H9 (cell line): ENCODE measurements at regions not wholly inside any gene's neighbourhood (a gene's known extent, or its start where the extent isn't known, plus 50 kb on each side); places are given as distances from the start of the nearest gene placed in this dataset.

Experiments
- DNase-seq: peaks from one replicate; pipeline ENCODE4 v3.0.0-alpha.2; 2017
- H2AFZ ChIP-seq: one replicate; pipeline ENCODE4 v1.6.1; 2013; ENCODE audit warnings: mild to moderate bottlenecking, low read length, control low read depth, moderate library complexity
- H2AK5ac ChIP-seq: 2 replicates; pipeline ENCODE4 v1.6.1; 2013; ENCODE audit warnings: low read length, control low read depth, mixed read lengths; ENCODE audit not compliant: insufficient read length
- H2BK120ac ChIP-seq: one replicate; pipeline ENCODE4 v1.6.1; 2013; ENCODE audit warnings: low read depth, mild to moderate bottlenecking, low read length, control low read depth, inconsistent platforms; ENCODE audit not compliant: poor library complexity, severe bottlenecking
- H2BK12ac ChIP-seq: 2 replicates; pipeline ENCODE4 v1.6.1; 2013; ENCODE audit warnings: low read length, control low read depth, mixed read lengths, low read depth; ENCODE audit not compliant: insufficient read length
- H2BK15ac ChIP-seq: 2 replicates; pipeline ENCODE4 v1.6.1; 2013; ENCODE audit warnings: low read depth, low read length, control low read depth
- H2BK20ac ChIP-seq: one replicate; pipeline ENCODE4 v1.6.1; 2013; ENCODE audit warnings: low read depth, mild to moderate bottlenecking, low read length, control low read depth, inconsistent platforms; ENCODE audit not compliant: poor library complexity, severe bottlenecking
- H2BK5ac ChIP-seq: 2 replicates; pipeline ENCODE4 v1.6.1; 2013; ENCODE audit warnings: low read length, control low read depth, mixed read lengths; ENCODE audit not compliant: insufficient read length
- H3K14ac ChIP-seq: 2 replicates; pipeline ENCODE4 v1.6.1; 2013; ENCODE audit warnings: low read length, control low read depth; ENCODE audit not compliant: insufficient read depth
- H3K18ac ChIP-seq: 2 replicates; pipeline ENCODE4 v1.6.1; 2013; ENCODE audit warnings: low read depth, mild to moderate bottlenecking, mixed read lengths, low read length, control low read depth; ENCODE audit not compliant: insufficient read length
- H3K23ac ChIP-seq: 2 replicates; pipeline ENCODE4 v1.6.1; 2013; ENCODE audit warnings: low read length, control low read depth, mixed read lengths, low read depth; ENCODE audit not compliant: insufficient read length
- H3K23me2 ChIP-seq: 2 replicates; pipeline ENCODE4 v1.6.1; 2013; ENCODE audit warnings: low read depth, mild to moderate bottlenecking, mixed read lengths, low read length, control low read depth; ENCODE audit not compliant: insufficient read length, poor library complexity, severe bottlenecking
- H3K27ac ChIP-seq: 2 replicates; pipeline ENCODE4 v1.5.1; 2013; ENCODE audit warnings: low read length, control low read depth, mixed read lengths, low read depth; ENCODE audit not compliant: insufficient read length
- H3K27me3 ChIP-seq: 2 replicates; pipeline ENCODE4 v1.6.1; 2013; ENCODE audit warnings: low read length, control low read depth, inconsistent platforms; ENCODE audit not compliant: insufficient read depth
- H3K4ac ChIP-seq: 2 replicates; pipeline ENCODE4 v1.6.1; 2013; ENCODE audit warnings: low read depth, mild to moderate bottlenecking, control low read depth, inconsistent platforms, low read length, moderate library complexity
- H3K4me1 ChIP-seq: 2 replicates; pipeline ENCODE4 v1.6.1; 2013; ENCODE audit warnings: low read length, control low read depth, inconsistent platforms; ENCODE audit not compliant: insufficient read depth
- H3K4me2 ChIP-seq: 2 replicates; pipeline ENCODE4 v1.6.1; 2013; ENCODE audit warnings: low read length, control low read depth, mixed read lengths; ENCODE audit not compliant: insufficient read length, insufficient read depth
- H3K56ac ChIP-seq: 2 replicates; pipeline ENCODE4 v1.6.1; 2013; ENCODE audit warnings: low read depth, mild to moderate bottlenecking, mixed read lengths, low read length, control low read depth; ENCODE audit not compliant: insufficient read length
- H3K79me1 ChIP-seq: 2 replicates; pipeline ENCODE4 v1.6.1; 2013; ENCODE audit warnings: low read depth, mild to moderate bottlenecking, moderate library complexity, low read length, control low read depth, inconsistent platforms; ENCODE audit not compliant: insufficient read depth, poor library complexity, severe bottlenecking
- H3K79me2 ChIP-seq: 2 replicates; pipeline ENCODE4 v1.6.1; 2013; ENCODE audit warnings: low read length, control low read depth, inconsistent platforms; ENCODE audit not compliant: insufficient read depth
- H3K9ac ChIP-seq: 2 replicates; pipeline ENCODE4 v1.6.1; 2013; ENCODE audit warnings: low read length, control low read depth, mixed read lengths; ENCODE audit not compliant: insufficient read length; ENCODE audit errors: extremely low read depth
- H3K9me3 ChIP-seq: one replicate; pipeline ENCODE4 v1.6.1; 2013; ENCODE audit warnings: low read depth, low read length, inconsistent platforms; ENCODE audit not compliant: control insufficient read depth
- H3T11ph ChIP-seq: one replicate; pipeline ENCODE4 v1.6.1; 2013; ENCODE audit warnings: mild to moderate bottlenecking, low read length, control low read depth, inconsistent platforms
- H4K20me1 ChIP-seq: one replicate; pipeline ENCODE4 v1.6.1; 2013; ENCODE audit not compliant: control insufficient read depth, insufficient read length, insufficient read depth
- H4K5ac ChIP-seq: 2 replicates; pipeline ENCODE4 v1.6.1; 2013; ENCODE audit warnings: low read depth, mild to moderate bottlenecking, mixed read lengths, low read length, control low read depth; ENCODE audit not compliant: insufficient read length
- H4K8ac ChIP-seq: replicated peaks from 2 replicates; pipeline ENCODE4 v1.6.1; 2013; ENCODE audit warnings: low read length, control low read depth, mixed read lengths, low read depth; ENCODE audit not compliant: insufficient read length
- H4K91ac ChIP-seq: 2 replicates; pipeline ENCODE4 v1.6.1; 2013; ENCODE audit warnings: low read depth, mild to moderate bottlenecking, moderate library complexity, mixed read lengths, low read length, control low read depth; ENCODE audit not compliant: insufficient read length
- H3K27ac Mint-ChIP-seq, 3 experiments: 2 replicates in 2 of 3; 3 replicates in 1 of 3; pipeline ENCODE4 v1.8.0; 2020 to 2021; ENCODE audit warnings: mixed read lengths in 3 of 3, mild to moderate bottlenecking in 1 of 3, moderate library complexity in 1 of 3
- H3K27me3 Mint-ChIP-seq: 2 replicates; pipeline ENCODE4 v1.8.0; 2021; ENCODE audit warnings: low read depth, mild to moderate bottlenecking, moderate library complexity, mixed read lengths
- H3K36me3 Mint-ChIP-seq, 3 experiments: 2 replicates in 2 of 3; 3 replicates in 1 of 3; pipeline ENCODE4 v1.8.0; 2020 to 2021; ENCODE audit warnings: low read depth in 3 of 3, mixed read lengths in 3 of 3; ENCODE audit not compliant: insufficient read depth in 1 of 3
- H3K4me1 Mint-ChIP-seq, 2 experiments: 2 replicates each; pipeline ENCODE4 v1.8.0; 2020; ENCODE audit warnings: mixed read lengths in 2 of 2
- H3K4me3 Mint-ChIP-seq, 2 experiments: 2 replicates in 1 of 2; 3 replicates in 1 of 2; pipeline ENCODE4 v1.8.0; 2020 to 2021; ENCODE audit warnings: mild to moderate bottlenecking in 2 of 2, mixed read lengths in 2 of 2, moderate library complexity in 1 of 2
- H3K9me3 Mint-ChIP-seq, 2 experiments: 2 replicates in 1 of 2; 3 replicates in 1 of 2; pipeline ENCODE4 v1.8.0; 2020; ENCODE audit warnings: mild to moderate bottlenecking in 2 of 2, mixed read lengths in 2 of 2, moderate library complexity in 1 of 2
- CTCF ChIP-seq: fragments of 200-600 bp; sonication (generic); conservative IDR thresholded peaks from 3 replicates; pipeline ENCODE4 v1.8.0; 2021; ENCODE audit warnings: antibody characterized with exemption, mild to moderate bottlenecking
- WGBS: extraction: QIAGEN DNeasy Blood & Tissue Kit; methylation state at CpG from one replicate; pipeline ENCODE4 v1.1.7; 2013; ENCODE audit warnings: missing lambda C conversion rate, low lambda C conversion rate, mixed read lengths; ENCODE audit not compliant: insufficient read length; ENCODE audit errors: extremely low coverage; 5-methylcytosine and 5-hydroxymethylcytosine counted together

GRCh38 chr14:31920001-31920400 lies 157.1 kb upstream of the ARHGAP5 start:
- no peak overlapping the region for H3K27ac Mint-ChIP-seq
- H4K8ac ChIP-seq = no peak overlapping the region
- no peaks in the 10 kb centered on the region for H3K23me2 ChIP-seq
- H2BK120ac ChIP-seq = no peak overlapping the region
- no peak overlapping the region for H3T11ph ChIP-seq
- no peaks in the 10 kb centered on the region for H3K9me3 Mint-ChIP-seq
- no CpG with 5 or more reads among the region's 1 CpG for WGBS
- no peaks in the 10 kb centered on the region for H3K79me2 ChIP-seq
- H3K4me1 Mint-ChIP-seq = 0 out of 4 replicates have a peak, but pooled peaks cover 0 to 2% of the 10 kb centered on the region in 2 experiments
- H2AFZ ChIP-seq = no peak overlapping the region
- no peak overlapping the region for H3K23ac ChIP-seq
- H3K4me3 Mint-ChIP-seq = no peak overlapping the region
- no peak overlapping the region for H4K5ac ChIP-seq
- H2BK15ac ChIP-seq = no peak overlapping the region
- no peak overlapping the region for H3K56ac ChIP-seq
- H2BK5ac ChIP-seq = no peak overlapping the region
- no peak overlapping the region for H2AK5ac ChIP-seq
- H4K20me1 ChIP-seq = no peaks in the 10 kb centered on the region
- no peak overlapping the region for H2BK20ac ChIP-seq
- no peaks in the 10 kb centered on the region for H3K79me1 ChIP-seq
- H3K4ac ChIP-seq = no peak overlapping the region
- no peak overlapping the region for H3K9ac ChIP-seq
- H3K4me1 ChIP-seq = no peaks in the 10 kb centered on the region
- no peak for DNase-seq
- no peak overlapping the region for H2BK12ac ChIP-seq
- H3K4me2 ChIP-seq = no peak overlapping the region
- H3K18ac ChIP-seq = no peak overlapping the region
- H3K36me3 Mint-ChIP-seq = no peaks in the 10 kb centered on the region
- TF ChIP-seq CTCF = no peak
- H3K14ac ChIP-seq = no peak overlapping the region
- no peaks in the 10 kb centered on the region for H3K27me3 Mint-ChIP-seq
- H3K27me3 ChIP-seq = no peaks in the 10 kb centered on the region
- H3K9me3 ChIP-seq = no peaks in the 10 kb centered on the region
- H4K91ac ChIP-seq = no peak overlapping the region
- H3K27ac ChIP-seq = no peak overlapping the region
